ENCODE measurements at regions not wholly inside any gene's neighbourhood (a gene's known extent, or its start where the extent isn't known, plus 50 kb on each side); places are given as distances from the start of the nearest gene placed in this dataset.

GRCh38 chr2:185391543-185391942, 347.1 kb upstream of the FSIP2 start:
- Histone ChIP-seq H4K5ac (ENCODE audit: insufficient read length, low read depth, low read length) (no peak overlapping the region), H2AFZ (ENCODE audit: low read length) (no peak overlapping the region), H2AK5ac (ENCODE audit: low read depth, low read length) (no peak overlapping the region), H3K14ac (ENCODE audit: insufficient read length) (no peak overlapping the region), H2BK12ac (ENCODE audit: low read depth, low read length) (no peak overlapping the region), H4K8ac (ENCODE audit: extremely low read depth, insufficient read depth, low read length) (no peak overlapping the region), H3K23ac (ENCODE audit: insufficient read length) (no peak overlapping the region), H3K23me2 (ENCODE audit: low read depth, low read length) (no peaks in the 10 kb centered on the region), H2BK15ac (ENCODE audit: low read length) (no peak overlapping the region), H3K27ac (ENCODE audit: low read depth, low read length) (no peak overlapping the region), H3K9me3 (ENCODE audit: insufficient read depth in 2 of 2, low read depth in 1 of 2, low read length in 1 of 2) (no peaks in the 10 kb centered on the region), H3K9ac (replicated peaks in 1 of 4; ENCODE audit: extremely low read depth in 1 of 4, low read depth in 3 of 4, low read length in 3 of 4) (no peak overlapping the region), H3K27me3 (replicated peaks in 1 of 4; ENCODE audit: control insufficient read depth in 3 of 4, extremely low read depth in 1 of 4, insufficient read depth in 3 of 4, low read length in 3 of 4) (no peaks in the 10 kb centered on the region), H3K4me3 (ENCODE audit: extremely low read depth in 1 of 4, insufficient read depth in 2 of 4, low read depth in 3 of 4, low read length in 4 of 4) (no peak overlapping the region), H3K18ac (ENCODE audit: extremely low read depth, low read length) (no peak overlapping the region), H4K91ac (replicated peaks; ENCODE audit: insufficient read length, low read length) (no peak overlapping the region), H2BK20ac (ENCODE audit: low read length) (no peak overlapping the region), H3K4ac (replicated peaks; ENCODE audit: insufficient read length, low read depth, low read length) (no peak overlapping the region), H2BK120ac (replicated peaks; ENCODE audit: low read depth, low read length) (no peak overlapping the region), H3K4me2 (ENCODE audit: insufficient read depth in 1 of 2, low read depth in 2 of 2, low read length in 2 of 2) (no peak overlapping the region), H3K4me1 (replicated peaks in 1 of 4; ENCODE audit: control insufficient read depth in 3 of 4, insufficient read depth in 4 of 4, low read length in 3 of 4) (peaks cover 0 to 2% (median 0%) of the 10 kb centered on the region in 4 experiments; a peak in 1 of 7 replicates), H4K20me1 (replicated peaks in 1 of 2; ENCODE audit: control insufficient read depth in 1 of 2, insufficient read depth in 2 of 2, low read length in 2 of 2) (no peaks in the 10 kb centered on the region), H3K36me3 (ENCODE audit: control insufficient read depth in 2 of 4, insufficient read depth in 4 of 4, low read length in 3 of 4) (no peaks in the 10 kb centered on the region), H2BK5ac (ENCODE audit: low read depth, low read length) (no peak overlapping the region), H3K56ac (replicated peaks; ENCODE audit: insufficient read length, low read depth, low read length) (no peak overlapping the region), H3K79me2 (ENCODE audit: control insufficient read depth in 1 of 2, insufficient read depth in 2 of 2, low read length in 2 of 2) (no peaks in the 10 kb centered on the region), H3K79me1 (ENCODE audit: low read depth, low read length) (no peaks in the 10 kb centered on the region)
- ChIA-PET POLR2A (ENCODE audit: partially characterized antibody) (no interaction called here), CTCF (ENCODE audit: partially characterized antibody) (no interaction called here)
- no peak for FAIRE-seq
- no peak for DNase-seq (ENCODE audit: low read depth in 1 of 2, low spot score in 2 of 2)
- TF ChIP-seq HDAC6 (IDR thresholded peaks at IDR 0.05; ENCODE audit: low read depth, low read length) (no peak), SP1 (IDR thresholded peaks at IDR 0.05; ENCODE audit: low read depth, low read length) (no peak), PHF8 (conservative IDR thresholded peaks at IDR 0.05; ENCODE audit: low read depth, low read length) (no peak), TAF7 (optimal IDR thresholded peaks at IDR 0.05; ENCODE audit: borderline replicate concordance, low read depth, low read length) (no peak), HDAC2 (IDR thresholded peaks at IDR 0.05; ENCODE audit: borderline replicate concordance in 1 of 2, low read depth in 2 of 2, low read length in 2 of 2) (no peak)

Measured in H1 (cell line).